ENCODE measurements at regions not wholly inside any gene's neighbourhood (a gene's known extent, or its start where the extent isn't known, plus 50 kb on each side); places are given as distances from the start of the nearest gene placed in this dataset.

- no peak overlapping the region for H4K5ac ChIP-seq (ENCODE audit: low read depth, low read length)
- H3K4me1 ChIP-seq (ENCODE audit: control insufficient read depth, insufficient read depth, low read length): no peaks in the 10 kb centered on the region
- no peak overlapping the region for H3K27ac ChIP-seq (ENCODE audit: insufficient read depth, low read length)
- H2BK120ac ChIP-seq (ENCODE audit: low read depth, low read length): no peak overlapping the region
- H3K4ac ChIP-seq (ENCODE audit: low read depth, low read length): no peak overlapping the region
- H4K20me1 ChIP-seq (ENCODE audit: insufficient read depth, low read length): no peaks in the 10 kb centered on the region
- H3K4me2 ChIP-seq (ENCODE audit: low read depth, low read length): no peak overlapping the region
- no peak overlapping the region for H2AK9ac ChIP-seq (replicated peaks; ENCODE audit: low read depth, low read length, poor library complexity)
- no peak overlapping the region for H2BK20ac ChIP-seq (ENCODE audit: low read depth, low read length)
- ATAC-seq (ENCODE audit: low read depth): no peak
- in situ Hi-C loops (cut with MboI; ENCODE audit: low sequenced_read_pairs) (no loop called here), dilution Hi-C loops (cut with HindIII; ENCODE audit: low sequenced_read_pairs, unreplicated experiment) (no loop called here), intact Hi-C loops (cut with micrococcal nuclease) (no loop called here)
- H3K18ac ChIP-seq (ENCODE audit: low read depth, low read length): no peak overlapping the region
- H4K91ac ChIP-seq (ENCODE audit: insufficient read depth, low read depth, low read length): no peak overlapping the region
- no peaks in the 10 kb centered on the region for H3K27me3 ChIP-seq (ENCODE audit: control insufficient read depth, insufficient read depth, low read length)
- no peaks in the 10 kb centered on the region for H3K36me3 ChIP-seq (ENCODE audit: control insufficient read depth, insufficient read depth, low read length)
- no peaks in the 10 kb centered on the region for H3K79me1 ChIP-seq (ENCODE audit: low read depth in 1 of 2, low read length in 2 of 2)
- H2AK5ac ChIP-seq (ENCODE audit: low read depth, low read length): no peak overlapping the region
- TF ChIP-seq MAZ (IDR thresholded peaks at IDR 0.05; ENCODE audit: borderline replicate concordance, low read depth, low read length) (no peak), RFX5 (IDR thresholded peaks at IDR 0.05; ENCODE audit: low read depth, low read length) (no peak), USF2 (IDR thresholded peaks at IDR 0.05; ENCODE audit: low read depth, low read length) (no peak), POLR2A (IDR thresholded peaks at IDR 0.05; ENCODE audit: low read depth, low read length) (no peak), NFE2L2 (IDR thresholded peaks at IDR 0.05; ENCODE audit: low read depth, low read length) (no peak), MAFK (IDR thresholded peaks at IDR 0.05; ENCODE audit: low read depth, low read length) (no peak), RAD21 (IDR thresholded peaks at IDR 0.05; ENCODE audit: low read length) (no peak), ELK1 (IDR thresholded peaks at IDR 0.05; ENCODE audit: borderline replicate concordance, low read depth, low read length) (no peak), RCOR1 (IDR thresholded peaks at IDR 0.05; ENCODE audit: insufficient replicate concordance, low read length) (no peak), FOS (IDR thresholded peaks at IDR 0.05; ENCODE audit: low read depth, low read length) (no peak), CEBPB (IDR thresholded peaks at IDR 0.05; ENCODE audit: low read depth, low read length) (no peak), MXI1 (IDR thresholded peaks at IDR 0.05; ENCODE audit: borderline replicate concordance, low read depth, low read length) (no peak), CTCF (conservative IDR thresholded peaks at IDR 0.05; ENCODE audit: low read depth, low read length) (no peak), BHLHE40 (IDR thresholded peaks at IDR 0.05; ENCODE audit: low read depth, low read length) (no peak), CHD1 (IDR thresholded peaks at IDR 0.05; ENCODE audit: low read depth, low read length) (no peak)
- H3K4me3 ChIP-seq (ENCODE audit: insufficient read depth, low read depth, low read length): no peak overlapping the region
- no peaks in the 10 kb centered on the region for H3K9me3 ChIP-seq (ENCODE audit: control insufficient read depth, insufficient read depth, low read length)
- no peak overlapping the region for H2AFZ ChIP-seq (replicated peaks; ENCODE audit: low read length, poor library complexity)
- H2BK15ac ChIP-seq (ENCODE audit: low read depth, low read length): no peak overlapping the region
- no peak overlapping the region for H3K14ac ChIP-seq (replicated peaks; ENCODE audit: low read depth, low read length)
- CTCF ChIA-PET: no interaction called here
- H4K8ac ChIP-seq (ENCODE audit: low read depth in 2 of 2, low read length in 2 of 2): no peak overlapping the region
- no peak for DNase-seq
- H2BK5ac ChIP-seq (ENCODE audit: low read depth, low read length, poor library complexity, severe bottlenecking): no peak overlapping the region
- no peak overlapping the region for H3K56ac ChIP-seq (ENCODE audit: extremely low read depth, insufficient read depth, low read length)
- POLR2A ChIA-PET (ENCODE audit: unreplicated experiment): no interaction called here
- no peak overlapping the region for H3K23ac ChIP-seq (ENCODE audit: low read depth, low read length)
- no peak overlapping the region for H3K9ac ChIP-seq (ENCODE audit: low read depth, low read length)
- H3K9me1 ChIP-seq (ENCODE audit: insufficient read depth, low read length): no peaks in the 10 kb centered on the region
- no TSS peak for BruUV-seq (replicated peaks)
Observed at GRCh38 chr2:22126978-22127377, 1003.2 kb downstream of the TDRD15 start.

Measured in IMR-90 (cell line).